ENCODE measurements at regions not wholly inside any gene's neighbourhood (a gene's known extent, or its start where the extent isn't known, plus 50 kb on each side); places are given as distances from the start of the nearest gene placed in this dataset.

- ChIA-PET POLR2A (no interaction called here), CTCF (no interaction called here)
- Mint-ChIP-seq H3K27ac (no peak overlapping the region), H3K36me3 (ENCODE audit: low read depth) (no peaks in the 10 kb centered on the region), H3K4me1 (ENCODE audit: low read depth) (no peaks in the 10 kb centered on the region), H3K9me3 (no peaks in the 10 kb centered on the region), H3K4me3 (no peak overlapping the region), H3K27me3 (no peaks in the 10 kb centered on the region)
- intact Hi-C loops (cut with micrococcal nuclease): no loop called here
- DNase-seq (no peak), ATAC-seq (no peak)
- no peak for TF ChIP-seq CTCF (IDR thresholded peaks at IDR 0.05)
Measured at GRCh38 chr7:10536561-10536960, 437.1 kb upstream of the PHF14 start.

GRCh38 chr7:10537764-10538163, 435.9 kb upstream of the PHF14 start:
- Mint-ChIP-seq H3K36me3 (ENCODE audit: low read depth) (no peaks in the 10 kb centered on the region), H3K27me3 (no peaks in the 10 kb centered on the region), H3K4me1 (ENCODE audit: low read depth) (no peaks in the 10 kb centered on the region), H3K27ac (no peak overlapping the region), H3K4me3 (no peak overlapping the region), H3K9me3 (no peaks in the 10 kb centered on the region)
- DNase-seq (no peak), ATAC-seq (no peak)
- ChIA-PET POLR2A (no interaction called here), CTCF (no interaction called here)
- intact Hi-C loops (cut with micrococcal nuclease): no loop called here
- no peak for TF ChIP-seq CTCF (IDR thresholded peaks at IDR 0.05)

GRCh38 chr7:10557375-10557774, 416.3 kb upstream of the PHF14 start:
- Mint-ChIP-seq H3K9me3 (no peaks in the 10 kb centered on the region), H3K27me3 (no peaks in the 10 kb centered on the region), H3K36me3 (ENCODE audit: low read depth) (no peaks in the 10 kb centered on the region), H3K27ac (no peak overlapping the region), H3K4me3 (no peak overlapping the region), H3K4me1 (ENCODE audit: low read depth) (no peaks in the 10 kb centered on the region)
- intact Hi-C loops (cut with micrococcal nuclease): no loop called here
- TF ChIP-seq CTCF (IDR thresholded peaks at IDR 0.05): no peak
- DNase-seq (no peak), ATAC-seq (no peak)
- ChIA-PET CTCF (no interaction called here), POLR2A (no interaction called here)

GRCh38 chr7:10560497-10560896, 413.2 kb upstream of the PHF14 start:
- Mint-ChIP-seq H3K36me3 (ENCODE audit: low read depth) (no peaks in the 10 kb centered on the region), H3K27ac (no peak overlapping the region), H3K27me3 (no peaks in the 10 kb centered on the region), H3K4me1 (ENCODE audit: low read depth) (no peaks in the 10 kb centered on the region), H3K9me3 (peaks cover 3% of the 10 kb centered on the region), H3K4me3 (no peak overlapping the region)
- ATAC-seq (no peak), DNase-seq (no peak)
- intact Hi-C loops (cut with micrococcal nuclease): no loop called here
- POLR2A ChIA-PET: no interaction called here
- CTCF ChIA-PET: no interaction called here
- TF ChIP-seq CTCF (IDR thresholded peaks at IDR 0.05): no peak

- Mint-ChIP-seq H3K36me3 (ENCODE audit: low read depth) (no peaks in the 10 kb centered on the region), H3K27ac (no peak overlapping the region), H3K9me3 (peaks cover 8% of the 10 kb centered on the region), H3K4me1 (ENCODE audit: low read depth) (no peaks in the 10 kb centered on the region), H3K27me3 (no peaks in the 10 kb centered on the region), H3K4me3 (no peak overlapping the region)
- ATAC-seq (no peak), DNase-seq (no peak)
- POLR2A ChIA-PET: no interaction called here
- CTCF ChIA-PET: no interaction called here
- intact Hi-C loops (cut with micrococcal nuclease): no loop called here
- no peak for TF ChIP-seq CTCF (IDR thresholded peaks at IDR 0.05)
Measured at GRCh38 chr7:10568891-10569290, 404.8 kb upstream of the PHF14 start.
